Psoas muscle (tissue), 7 donors: ENCODE measurements at regions not wholly inside any gene's neighbourhood (a gene's known extent, or its start where the extent isn't known, plus 50 kb on each side); places are given as distances from the start of the nearest gene placed in this dataset.

Experiments used
- ATAC-seq, 4 donors: fragments of 200-7000 bp; cut with Tn5 transposase; one replicate each; pipeline ENCODE4 v1.9.1; 2020; ENCODE audit warnings: moderate library complexity in 3 of 4, mild to moderate bottlenecking in 2 of 4
- DNase-seq, 2 donors: peaks; one replicate each; pipeline ENCODE4 v3.0.0-alpha.2; 2020
- H3K27ac ChIP-seq: fragments of 200-600 bp; one replicate; pipeline ENCODE4 v1.8.0; 2022
- H3K27me3 ChIP-seq, 3 donors: fragments of 200-600 bp in 1 of 3; one replicate each; pipeline versions ENCODE4 v1.6.1 to v1.8.0; 2013 to 2022; ENCODE audit warnings: low read length in 2 of 3, mild to moderate bottlenecking in 2 of 3, moderate library complexity in 1 of 3; ENCODE audit not compliant: insufficient read depth in 3 of 3
- H3K36me3 ChIP-seq, 2 donors: fragments of 200-600 bp in 1 of 2; one replicate each; pipeline versions ENCODE4 v1.6.1 to v1.8.0; 2013 to 2022; ENCODE audit warnings: low read depth in 1 of 2, mild to moderate bottlenecking in 1 of 2, moderate library complexity in 1 of 2; ENCODE audit not compliant: insufficient read depth in 1 of 2
- H3K4me1 ChIP-seq: fragments of 200-600 bp; one replicate; pipeline ENCODE4 v1.8.0; 2022
- H3K4me3 ChIP-seq: fragments of 200-600 bp; one replicate; pipeline ENCODE4 v1.8.0; 2022; ENCODE audit warnings: mild to moderate bottlenecking
- H3K9me3 ChIP-seq: fragments of 200-600 bp; one replicate; pipeline ENCODE4 v1.8.0; 2022
- CTCF ChIP-seq: fragments of 200-600 bp; IDR thresholded peaks from one replicate; pipeline ENCODE4 v1.8.0; 2022; ENCODE audit warnings: antibody characterized with exemption
- WGBS, 3 donors: extraction: QIAGEN DNeasy Blood & Tissue Kit; methylation state at CpG; one replicate each; pipeline versions ENCODE4 v1.1.6 to v1.1.7; 2013; 5-methylcytosine and 5-hydroxymethylcytosine counted together
- intact Hi-C, 2 donors: fragments of 100-400 bp; cut with DNase I; formaldehyde crosslinking; loops; one replicate each; pipeline versions ENCODE4 v1.11.0 to v1.14.2; 2022
- donor health status: healthy with polysubstance abuse.
- donor health status: DM: no; HTN: no; CAD: no; lungs with moderate emphysema.
- donor health status: Bipolar disorder and iron deficiency.
- donor health status: healthy.
- donor health status: DM: yes; HTN: yes; CAD: no.
- donor health status: DM: no; HTN: no; CAD: no.
- donor health status: DM: yes; HTN: yes; CAD: no.

- TF ChIP-seq CTCF = no peak
- H3K4me1 ChIP-seq = no peaks in the 10 kb centered on the region
- DNase-seq = no peak
- no peak overlapping the region for H3K4me3 ChIP-seq
- H3K9me3 ChIP-seq = no peaks in the 10 kb centered on the region
- H3K27ac ChIP-seq = no peak overlapping the region
- 72 to 77% (median 75%) methylated on average over 6 of the region's 6 CpGs for WGBS, 3 donors
- no peaks in the 10 kb centered on the region for H3K36me3 ChIP-seq
- no peak for ATAC-seq
- H3K27me3 ChIP-seq = peaks cover 0 to 2% (median 0%) of the 10 kb centered on the region in 3 donors
- intact Hi-C loops = no loop called here
These were observed 105.1 kb upstream of the SCOC start for GRCh38 chr4:140268186-140268841.

- Histone ChIP-seq H3K36me3 (no peaks in the 10 kb centered on the region), H3K27me3 (peaks cover 0 to 2% (median 0%) of the 10 kb centered on the region in 3 donors), H3K27ac (no peak overlapping the region), H3K9me3 (no peaks in the 10 kb centered on the region), H3K4me3 (no peak overlapping the region), H3K4me1 (no peaks in the 10 kb centered on the region)
- 53 to 65% (median 56%) methylated on average over 14 of the region's 14 CpGs for WGBS, 3 donors
- DNase-seq = no peak
- TF ChIP-seq CTCF = no peak
- intact Hi-C loops = no loop called here
- ATAC-seq = peak in 1 of 4 donors; percentile 27
These were observed 105.9 kb upstream of the SCOC start for GRCh38 chr4:140267576-140267975.

GRCh38 chr4:140266958-140267568, 106.4 kb upstream of the SCOC start:
- no peak for DNase-seq
- 88 to 89% (median 89%) methylated on average over 10 of the region's 10 CpGs for WGBS, 3 donors
- no peak for TF ChIP-seq CTCF
- intact Hi-C loops = no loop called here
- Histone ChIP-seq H3K36me3 (no peaks in the 10 kb centered on the region), H3K27ac (no peak overlapping the region), H3K27me3 (peaks cover 0 to 2% (median 0%) of the 10 kb centered on the region in 3 donors), H3K9me3 (no peaks in the 10 kb centered on the region), H3K4me1 (no peaks in the 10 kb centered on the region), H3K4me3 (no peak overlapping the region)
- no peak for ATAC-seq

- no peaks in the 10 kb centered on the region for H3K27me3 ChIP-seq
- ATAC-seq (no peak), DNase-seq (no peak)
- H3K9me3 ChIP-seq = no peaks in the 10 kb centered on the region
- peaks cover 13% of the 10 kb centered on the region for H3K4me1 ChIP-seq
- no peak overlapping the region for H3K27ac ChIP-seq
- no peak overlapping the region for H3K4me3 ChIP-seq
- no peak for TF ChIP-seq CTCF
- H3K36me3 ChIP-seq = no peaks in the 10 kb centered on the region
- intact Hi-C loops = no loop called here
- WGBS, 3 donors = 43 to 48% (median 45%) methylated on average over 5 of the region's 5 CpGs
These were observed 106.2 kb upstream of the MAML3 start for GRCh38 chr4:140260227-140260626.
